ENCODE measurements at regions not wholly inside any gene's neighbourhood (a gene's known extent, or its start where the extent isn't known, plus 50 kb on each side); places are given as distances from the start of the nearest gene placed in this dataset.

GRCh38 chr5:125609011-125609410 lies 814.2 kb upstream of the GRAMD2B start:
- intact Hi-C loops (cut with micrococcal nuclease; ENCODE audit: unreplicated experiment) = no loop called here
- H3K4me3 Mint-ChIP-seq (ENCODE audit: low read depth, unreplicated experiment) = no peak overlapping the region
- no TSS peak for BruUV-seq (replicated peaks)
- H3K9me3 Mint-ChIP-seq (ENCODE audit: low read depth, unreplicated experiment) = no peaks in the 10 kb centered on the region
- no peaks in the 10 kb centered on the region for H3K36me3 Mint-ChIP-seq (ENCODE audit: insufficient read depth, unreplicated experiment)
- H3K27me3 Mint-ChIP-seq (ENCODE audit: unreplicated experiment) = no peaks in the 10 kb centered on the region
- no peak for DNase-seq
- no peaks in the 10 kb centered on the region for H3K4me1 Mint-ChIP-seq (ENCODE audit: low read depth, unreplicated experiment)
- no peak for TF ChIP-seq CTCF (IDR thresholded peaks at IDR 0.05; ENCODE audit: unreplicated experiment)
- CTCF ChIA-PET = no interaction called here
- no peak overlapping the region for H3K27ac Mint-ChIP-seq (ENCODE audit: unreplicated experiment)

- Mint-ChIP-seq H3K27ac (ENCODE audit: unreplicated experiment) (no peak overlapping the region), H3K27me3 (ENCODE audit: unreplicated experiment) (no peaks in the 10 kb centered on the region), H3K9me3 (ENCODE audit: low read depth, unreplicated experiment) (no peaks in the 10 kb centered on the region), H3K4me1 (ENCODE audit: low read depth, unreplicated experiment) (no peaks in the 10 kb centered on the region), H3K4me3 (ENCODE audit: low read depth, unreplicated experiment) (no peak overlapping the region), H3K36me3 (ENCODE audit: insufficient read depth, unreplicated experiment) (no peaks in the 10 kb centered on the region)
- BruUV-seq (replicated peaks) = no TSS peak
- intact Hi-C loops (cut with micrococcal nuclease; ENCODE audit: unreplicated experiment) = no loop called here
- TF ChIP-seq CTCF (IDR thresholded peaks at IDR 0.05; ENCODE audit: unreplicated experiment) = no peak
- CTCF ChIA-PET = no interaction called here
- no peak for DNase-seq
These were observed 812.3 kb upstream of the GRAMD2B start for GRCh38 chr5:125610892-125611291.

- H3K4me1 Mint-ChIP-seq (ENCODE audit: low read depth, unreplicated experiment) = no peaks in the 10 kb centered on the region
- H3K36me3 Mint-ChIP-seq (ENCODE audit: insufficient read depth, unreplicated experiment) = no peaks in the 10 kb centered on the region
- no peak for TF ChIP-seq CTCF (IDR thresholded peaks at IDR 0.05; ENCODE audit: unreplicated experiment)
- H3K9me3 Mint-ChIP-seq (ENCODE audit: low read depth, unreplicated experiment) = no peaks in the 10 kb centered on the region
- intact Hi-C loops (cut with micrococcal nuclease; ENCODE audit: unreplicated experiment) = no loop called here
- no TSS peak for BruUV-seq (replicated peaks)
- CTCF ChIA-PET = no interaction called here
- no peak for DNase-seq
- no peak overlapping the region for H3K27ac Mint-ChIP-seq (ENCODE audit: unreplicated experiment)
- H3K27me3 Mint-ChIP-seq (ENCODE audit: unreplicated experiment) = no peaks in the 10 kb centered on the region
- no peak overlapping the region for H3K4me3 Mint-ChIP-seq (ENCODE audit: low read depth, unreplicated experiment)
These were observed 811.7 kb upstream of the GRAMD2B start for GRCh38 chr5:125611541-125611940.

- no peaks in the 10 kb centered on the region for H3K4me1 Mint-ChIP-seq (ENCODE audit: low read depth, unreplicated experiment)
- H3K4me3 Mint-ChIP-seq (ENCODE audit: low read depth, unreplicated experiment) = no peak overlapping the region
- TF ChIP-seq CTCF (IDR thresholded peaks at IDR 0.05; ENCODE audit: unreplicated experiment) = no peak
- H3K9me3 Mint-ChIP-seq (ENCODE audit: low read depth, unreplicated experiment) = no peaks in the 10 kb centered on the region
- BruUV-seq (replicated peaks) = no TSS peak
- intact Hi-C loops (cut with micrococcal nuclease; ENCODE audit: unreplicated experiment) = no loop called here
- H3K27me3 Mint-ChIP-seq (ENCODE audit: unreplicated experiment) = no peaks in the 10 kb centered on the region
- no peak overlapping the region for H3K27ac Mint-ChIP-seq (ENCODE audit: unreplicated experiment)
- no peak for DNase-seq
- CTCF ChIA-PET = no interaction called here
- no peaks in the 10 kb centered on the region for H3K36me3 Mint-ChIP-seq (ENCODE audit: insufficient read depth, unreplicated experiment)
These were observed 811.0 kb upstream of the GRAMD2B start for GRCh38 chr5:125612181-125612721.
